Upper lobe of left lung (tissue), 6 donors: ENCODE measurements at regions not wholly inside any gene's neighbourhood (a gene's known extent, or its start where the extent isn't known, plus 50 kb on each side); places are given as distances from the start of the nearest gene placed in this dataset.
A peak's percentile ranks its signal among the peaks of the same experiment; 100 is the strongest.

Experiments
- ATAC-seq, 2 donors: fragments of 200-7000 bp; cut with Tn5 transposase; one replicate each; pipeline ENCODE4 v1.9.1; 2022; ENCODE audit warnings: mild to moderate bottlenecking in 2 of 2, moderate library complexity in 2 of 2; ENCODE audit not compliant: low FRiP score in 2 of 2
- DNase-seq, 2 donors: peaks; one replicate each; pipeline ENCODE4 v3.0.0-alpha.2; 2019 to 2020
- H3K27ac ChIP-seq, 4 donors: fragments of 200-600 bp; sonication (generic); one replicate each; pipeline ENCODE4 v1.5.1; 2016 to 2019
- H3K27me3 ChIP-seq, 4 donors: fragments of 200-600 bp; sonication (generic); one replicate each; pipeline ENCODE4 v1.5.1; 2017 to 2019
- H3K36me3 ChIP-seq, 4 donors: fragments of 200-600 bp; sonication (generic); one replicate each; pipeline ENCODE4 v1.5.1; 2016 to 2019
- H3K4me1 ChIP-seq, 4 donors: fragments of 200-600 bp; sonication (generic); one replicate each; pipeline ENCODE4 v1.5.1; 2018 to 2019
- H3K4me3 ChIP-seq, 4 donors: fragments of 200-600 bp; sonication (generic); one replicate each; pipeline ENCODE4 v1.5.1; 2017 to 2019; ENCODE audit warnings: mild to moderate bottlenecking in 2 of 4, moderate library complexity in 1 of 4
- H3K9me3 ChIP-seq, 4 donors: fragments of 200-600 bp; sonication (generic); one replicate each; pipeline ENCODE4 v1.5.1; 2018 to 2019
- CTCF ChIP-seq, 6 experiments: fragments of 450-650 bp in 4 of 6; fragments of 200-600 bp in 2 of 6; sonication (generic) in 2 of 6; IDR thresholded peaks; one replicate each; pipeline ENCODE4 v1.5.1; 2016 to 2019; ENCODE audit warnings: antibody characterized with exemption in 6 of 6
- EP300 ChIP-seq, 4 donors: sonication (generic); formaldehyde crosslinking; IDR thresholded peaks; one replicate each; pipeline ENCODE4 v1.5.1; 2017; ENCODE audit warnings: antibody characterized with exemption in 4 of 4, control low read depth in 2 of 4
- POLR2A ChIP-seq, 4 donors: fragments of 450-650 bp; IDR thresholded peaks; one replicate each; pipeline ENCODE4 v1.5.1; 2016 to 2017; ENCODE audit warnings: antibody characterized with exemption in 4 of 4, mild to moderate bottlenecking in 2 of 4
- POLR2AphosphoS5 ChIP-seq, 2 donors: sonication (generic); formaldehyde crosslinking; IDR thresholded peaks; one replicate each; pipeline ENCODE4 v1.5.1; 2017; ENCODE audit warnings: antibody characterized with exemption in 2 of 2
- WGBS, 2 donors: methylation state at CpG; one replicate each; pipeline ENCODE4 v1.1.5; 2017 to 2018; 5-methylcytosine and 5-hydroxymethylcytosine counted together
- donor health status: DM: no; HTN: no; CAD: no; lungs with moderate emphysema.
- donor health status: DM: no; HTN: yes; CAD: no; lungs with severe emphysema.

DNA sequence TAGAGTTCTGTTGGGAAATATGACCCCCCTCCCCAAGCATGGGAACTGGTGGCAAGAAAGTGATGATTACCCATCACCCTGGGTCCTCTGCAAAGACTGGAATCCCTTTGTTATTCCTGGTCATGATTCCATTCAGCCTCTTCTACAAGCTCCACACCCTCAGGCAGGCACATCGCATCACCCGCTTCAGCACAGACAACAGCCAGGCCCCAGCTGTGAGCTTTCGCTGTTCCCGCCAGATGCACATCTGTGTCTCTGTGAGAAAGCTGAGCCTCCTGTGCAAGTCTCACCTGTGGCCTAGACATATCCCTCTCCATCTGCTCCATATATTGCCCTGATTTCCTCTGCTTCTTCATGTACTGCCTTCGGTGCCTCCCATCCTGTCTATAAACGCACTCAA lies 368.0 kb upstream of the RAB6C start:
- H3K27me3 ChIP-seq, result no peaks in the 10 kb centered on the region
- no peak overlapping the region for H3K4me3 ChIP-seq
- DNase-seq (no peak), ATAC-seq (no peak)
- no peaks in the 10 kb centered on the region for H3K36me3 ChIP-seq
- 90% methylated on average over 6 of the region's 6 CpGs for whole genome bisulfite sequencing, 2 donors
- no peaks in the 10 kb centered on the region for H3K4me1 ChIP-seq
- no peak for TF ChIP-seq POLR2A (IDR thresholded peaks at IDR 0.05)
- no peak for TF ChIP-seq CTCF (IDR thresholded peaks at IDR 0.05)
- no peak for TF ChIP-seq POLR2AphosphoS5 (IDR thresholded peaks at IDR 0.05)
- no peak for TF ChIP-seq EP300 (IDR thresholded peaks at IDR 0.05)
- H3K9me3 ChIP-seq, result no peaks in the 10 kb centered on the region
- H3K27ac ChIP-seq, result no peak overlapping the region

DNA sequence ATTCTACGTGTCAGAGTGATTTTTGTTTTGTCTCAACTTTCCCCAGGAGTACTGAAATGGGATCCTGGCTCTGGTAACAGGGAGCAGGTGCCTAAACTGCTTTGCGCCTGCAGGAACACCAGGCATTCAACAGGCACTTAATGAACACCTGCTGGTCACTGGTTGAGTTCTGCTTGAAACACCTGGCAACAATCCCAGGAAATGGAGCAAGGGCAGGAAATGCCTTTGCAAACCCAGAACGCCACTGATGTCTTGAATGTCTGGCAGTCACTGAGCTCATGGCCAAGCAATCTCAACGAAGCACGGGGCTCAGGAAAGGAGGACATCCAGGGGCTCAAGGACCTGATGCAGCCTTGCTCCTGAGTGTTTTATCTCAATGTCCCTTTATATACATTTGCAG lies 360.0 kb upstream of the RAB6C start:
- no peak overlapping the region for H3K4me3 ChIP-seq
- ATAC-seq, result no peak
- H3K27me3 ChIP-seq, result no peaks in the 10 kb centered on the region
- 18 to 27% methylated on average over 3 to 5 of the region's 5 CpGs for WGBS, 2 donors
- DNase-seq, result peak in 1 of 2 donors; percentile 26
- no peak overlapping the region for H3K27ac ChIP-seq
- no peaks in the 10 kb centered on the region for H3K9me3 ChIP-seq
- H3K4me1 ChIP-seq, result no peaks in the 10 kb centered on the region
- no peak for TF ChIP-seq EP300 (IDR thresholded peaks at IDR 0.05)
- no peaks in the 10 kb centered on the region for H3K36me3 ChIP-seq

GRCh38 chr2:129620411-129620810 lies 359.1 kb upstream of the RAB6C start:
- WGBS, 2 donors, result 83 to 92% methylated on average over 4 of the region's 4 CpGs
- DNase-seq (no peak), ATAC-seq (no peak)
- H3K27me3 ChIP-seq, result no peaks in the 10 kb centered on the region
- TF ChIP-seq EP300 (IDR thresholded peaks at IDR 0.05) (no peak), POLR2A (IDR thresholded peaks at IDR 0.05) (no peak), POLR2AphosphoS5 (IDR thresholded peaks at IDR 0.05) (no peak), CTCF (IDR thresholded peaks at IDR 0.05) (no peak)
- no peaks in the 10 kb centered on the region for H3K36me3 ChIP-seq
- H3K4me3 ChIP-seq, result no peak overlapping the region
- no peak overlapping the region for H3K27ac ChIP-seq
- no peaks in the 10 kb centered on the region for H3K9me3 ChIP-seq
- no peaks in the 10 kb centered on the region for H3K4me1 ChIP-seq

- no peak for TF ChIP-seq CTCF (IDR thresholded peaks at IDR 0.05)
- no peak for TF ChIP-seq EP300 (IDR thresholded peaks at IDR 0.05)
- no peak for TF ChIP-seq POLR2A (IDR thresholded peaks at IDR 0.05)
- no peak for TF ChIP-seq POLR2AphosphoS5 (IDR thresholded peaks at IDR 0.05)
- ATAC-seq, result no peak
- Histone ChIP-seq H3K4me1 (no peaks in the 10 kb centered on the region), H3K27ac (no peak overlapping the region), H3K27me3 (no peaks in the 10 kb centered on the region), H3K36me3 (no peaks in the 10 kb centered on the region), H3K9me3 (no peaks in the 10 kb centered on the region), H3K4me3 (no peak overlapping the region)
- DNase-seq, result no peak
- WGBS, 2 donors, result 72 to 83% methylated on average over 6 of the region's 6 CpGs
These were observed 355.7 kb upstream of the RAB6C start for GRCh38 chr2:129623783-129624182.

- no peak overlapping the region for H3K27ac ChIP-seq
- H3K4me1 ChIP-seq, result no peaks in the 10 kb centered on the region
- no peak for ATAC-seq
- 82 to 88% methylated on average over 9 of the region's 9 CpGs for WGBS, 2 donors
- no peak for TF ChIP-seq POLR2A (IDR thresholded peaks at IDR 0.05)
- TF ChIP-seq EP300 (IDR thresholded peaks at IDR 0.05), result no peak
- TF ChIP-seq POLR2AphosphoS5 (IDR thresholded peaks at IDR 0.05), result no peak
- no peak for TF ChIP-seq CTCF (IDR thresholded peaks at IDR 0.05)
- no peak for DNase-seq
- H3K4me3 ChIP-seq, result no peak overlapping the region
- H3K9me3 ChIP-seq, result no peaks in the 10 kb centered on the region
- no peaks in the 10 kb centered on the region for H3K27me3 ChIP-seq
- H3K36me3 ChIP-seq, result no peaks in the 10 kb centered on the region
These were observed 352.0 kb upstream of the RAB6C start for GRCh38 chr2:129627437-129627836.
